Stimulated activated CD4-positive, alpha-beta T cell treated with anti-CD3 and anti-CD28 coated beads, Interleukin-1b, Interleukin-23, amount 100 ng/mL, for 24 hours (primary cell): ENCODE measurements at regions not wholly inside any gene's neighbourhood (a gene's known extent, or its start where the extent isn't known, plus 50 kb on each side); places are given as distances from the start of the nearest gene placed in this dataset.
"Not testable (repeated sequence)": the region's sequence is repeated elsewhere in the genome, so short reads cannot be mapped to it uniquely, and the experiment has no call there.

ENCODE experiments used
- DNase-seq, 4 experiments: peaks; one replicate each; pipeline ENCODE4 v3.0.0-alpha.2; 2020; ENCODE audit warnings: low read depth in 4 of 4, low spot score in 1 of 4

- not testable (repeated sequence) for DNase-seq
Measured at GRCh38 chr1:761791-762190, 75.3 kb upstream of the OR4F16 start.

GRCh38 chr1:771449-771848 is 85.0 kb upstream of the OR4F16 start:
- DNase-seq = not testable (repeated sequence)

- DNase-seq = not testable (repeated sequence)
Measured at GRCh38 chr1:777480-778180, 91.2 kb upstream of the OR4F16 start.

GRCh38 chr1:778451-779278 is 92.2 kb upstream of the OR4F16 start:
- DNase-seq = peak; percentile 87 to 97 (median 96)

DNA sequence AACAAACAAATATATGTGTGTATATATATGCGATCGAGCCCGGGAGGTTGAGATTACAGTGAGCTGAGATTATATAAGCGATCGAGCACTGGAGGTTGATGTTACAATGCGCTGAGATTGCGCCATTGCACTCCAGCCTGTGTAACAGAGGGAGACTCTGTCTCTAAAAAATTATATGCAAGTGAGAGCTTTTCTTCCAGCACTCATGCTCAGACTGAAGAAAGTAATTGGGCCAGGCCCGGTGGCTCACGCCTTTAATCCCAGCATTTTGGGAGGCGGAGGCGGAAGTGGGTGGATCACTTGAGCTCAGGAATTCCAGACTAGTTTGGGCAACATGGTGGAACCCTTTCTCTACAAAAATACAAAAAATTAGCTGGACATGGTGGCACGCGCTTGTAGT is 93.2 kb upstream of the OR4F16 start:
- not testable (repeated sequence) for DNase-seq

- DNase-seq = no peak
Measured at GRCh38 chr1:788835-789234, 102.4 kb upstream of the OR4F16 start.

GRCh38 chr1:789606-790005 is 103.2 kb upstream of the OR4F16 start:
- not testable (repeated sequence) for DNase-seq

DNA sequence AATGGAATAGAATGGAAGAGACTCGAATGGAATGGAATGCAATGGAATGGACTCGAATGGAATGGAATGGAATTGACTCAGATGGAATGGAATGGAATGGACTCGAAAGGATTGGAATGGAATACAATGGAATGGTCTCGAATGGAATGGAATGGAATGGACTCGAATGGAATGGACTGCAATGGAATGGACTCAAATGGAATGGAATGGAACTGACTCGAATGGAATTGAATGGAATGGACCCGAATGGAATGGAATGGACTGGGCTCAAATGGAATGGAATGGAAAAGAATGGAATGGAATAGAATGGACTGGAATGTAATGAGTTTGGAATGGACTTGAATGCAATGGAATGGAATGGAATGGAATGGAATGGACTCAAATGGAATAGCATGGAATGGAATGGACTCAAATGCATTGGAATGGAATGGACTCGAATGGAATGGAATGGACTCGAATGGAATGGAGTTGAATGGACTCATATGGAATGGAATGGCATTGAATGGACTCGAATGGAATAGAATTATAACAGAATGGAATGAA is 104.0 kb upstream of the OR4F16 start:
- DNase-seq = not testable (repeated sequence)

DNA sequence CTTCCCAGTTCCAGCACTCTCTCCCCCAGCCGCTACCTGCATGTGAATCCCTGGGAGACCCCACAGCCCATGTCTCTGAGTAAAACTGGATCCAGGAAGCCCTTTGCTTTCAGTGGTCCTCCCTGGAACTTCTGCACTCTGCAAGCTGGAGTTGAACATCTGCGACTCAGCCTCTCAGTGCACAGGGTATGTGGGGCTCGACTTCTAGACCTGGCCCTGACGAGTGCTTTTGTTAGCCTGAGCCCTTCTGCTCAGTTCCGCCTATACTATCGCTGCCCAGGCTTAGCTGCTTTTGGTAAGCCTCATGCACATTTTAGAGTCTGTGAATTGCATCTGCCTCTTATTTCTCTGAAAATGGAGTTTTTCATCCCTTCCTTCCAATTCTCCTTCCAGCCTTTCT is 107.9 kb upstream of the OR4F16 start:
- not testable (repeated sequence) for DNase-seq

- not testable (repeated sequence) for DNase-seq
Measured at GRCh38 chr1:794918-795584, 108.6 kb upstream of the OR4F16 start.

DNA sequence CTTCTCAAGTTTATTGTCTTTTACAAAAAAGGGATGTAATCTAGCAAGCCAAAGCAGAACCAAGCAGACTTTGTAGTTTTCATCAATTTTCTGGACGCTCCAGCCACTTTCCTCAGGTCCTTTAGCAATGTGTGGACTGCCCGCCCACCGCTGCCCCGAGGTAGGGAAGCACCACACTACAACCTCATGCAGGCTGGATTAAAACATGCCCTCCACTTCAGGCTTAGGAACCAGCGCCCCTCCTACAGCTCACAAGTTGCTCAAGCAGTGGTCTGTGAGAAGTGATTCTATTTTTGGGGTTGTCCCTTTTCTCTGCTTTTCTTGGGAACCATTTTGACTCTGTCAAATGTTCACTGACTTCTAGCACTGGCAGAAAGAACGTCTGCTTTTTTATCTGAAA is 111.2 kb upstream of the OR4F16 start:
- DNase-seq = not testable (repeated sequence)

GRCh38 chr1:800397-800796 is 113.9 kb upstream of the OR4F16 start:
- DNase-seq = not testable (repeated sequence)

DNA sequence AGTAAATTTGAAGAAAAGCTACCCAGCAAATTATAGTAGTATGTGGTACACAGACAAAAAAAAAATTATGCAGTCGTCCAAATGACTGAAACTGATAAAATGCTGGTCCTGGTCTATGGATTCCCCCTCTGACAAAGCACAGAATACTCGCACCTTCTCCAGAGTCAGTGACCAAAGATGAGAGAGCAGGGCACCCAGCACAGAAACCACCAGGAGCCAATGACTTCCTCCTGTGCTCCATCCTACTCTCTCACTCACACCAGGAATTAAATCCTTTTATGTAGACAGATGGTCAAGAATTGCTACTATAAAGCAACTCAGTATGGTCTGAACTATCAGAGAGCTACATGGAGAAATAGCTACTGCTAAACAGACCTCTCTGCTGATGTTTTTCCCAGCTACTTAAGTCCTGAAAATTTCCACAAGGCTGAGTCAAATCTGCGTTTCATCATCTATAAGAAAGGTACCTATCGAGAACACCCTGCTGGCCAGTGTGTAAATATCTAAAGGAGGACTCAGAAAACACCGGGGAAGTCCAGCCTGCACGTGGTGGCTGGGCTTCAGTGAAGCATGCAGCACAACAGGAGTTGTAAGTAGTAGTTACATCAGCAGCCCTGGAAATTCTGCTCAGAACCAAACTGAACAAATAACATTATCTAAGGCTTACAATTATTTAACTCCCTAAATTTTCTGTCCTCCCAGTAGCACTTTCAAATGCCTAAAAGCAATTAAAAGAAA is 118.1 kb upstream of the OR4F16 start:
- DNase-seq = not testable (repeated sequence)

GRCh38 chr1:805310-805709 is 118.4 kb upstream of the SAMD11 start:
- not testable (repeated sequence) for DNase-seq

GRCh38 chr1:807066-807465 is 116.7 kb upstream of the SAMD11 start:
- DNase-seq = not testable (repeated sequence)

DNA sequence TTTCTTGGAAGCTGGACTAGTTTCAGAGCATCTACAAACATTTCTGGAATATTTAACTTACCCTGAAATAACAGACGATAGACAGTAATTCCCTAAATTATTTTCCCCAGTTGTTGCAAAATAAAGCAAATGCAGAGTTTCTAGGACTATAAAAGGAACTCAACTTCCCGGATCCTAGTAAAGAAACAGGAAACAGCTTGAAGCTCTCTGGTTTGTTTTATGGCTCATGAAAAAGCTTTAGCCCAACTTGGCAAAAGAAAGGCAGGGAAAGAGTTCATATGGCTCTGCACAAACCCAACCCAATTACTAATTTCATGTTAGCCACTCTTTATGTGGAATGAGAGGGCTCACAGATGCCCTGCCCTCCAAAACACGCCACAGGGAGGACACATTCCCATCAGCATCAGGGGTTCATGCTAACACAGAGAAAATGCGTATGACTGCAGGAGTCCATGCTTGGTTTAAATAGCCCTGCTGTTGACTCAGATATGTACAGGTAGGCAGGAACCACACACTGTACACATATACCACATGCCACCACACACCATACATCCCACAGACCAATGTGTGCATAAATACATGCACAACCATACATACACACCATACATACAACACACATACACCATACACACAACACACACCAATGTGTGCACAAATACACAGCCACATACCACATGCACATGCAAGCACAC is 115.9 kb upstream of the SAMD11 start:
- DNase-seq = not testable (repeated sequence)

DNA sequence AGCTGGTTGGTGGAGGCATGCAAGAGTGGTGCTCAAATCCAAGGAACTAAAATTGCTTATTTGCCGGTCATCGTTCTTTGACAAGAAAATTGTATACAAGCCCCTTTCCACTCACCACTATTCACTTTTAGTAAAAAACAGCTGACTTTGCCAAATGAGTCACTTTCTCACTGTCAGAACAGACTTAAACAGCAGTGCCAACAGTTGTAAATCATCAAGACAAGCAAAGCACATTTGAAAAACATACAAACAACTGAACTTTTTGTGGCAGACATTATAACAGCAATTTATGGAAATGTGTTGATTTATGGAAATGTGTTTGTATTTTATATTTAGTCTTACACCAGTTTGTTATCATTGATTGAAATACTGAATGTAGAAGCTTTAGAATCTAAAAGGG is 112.8 kb upstream of the SAMD11 start:
- DNase-seq = not testable (repeated sequence)

GRCh38 chr1:812535-813127 is 111.1 kb upstream of the SAMD11 start:
- DNase-seq = not testable (repeated sequence)

- DNase-seq = not testable (repeated sequence)
Measured at GRCh38 chr1:814543-814942, 109.2 kb upstream of the SAMD11 start.
